Testis (tissue), 2 donors: ENCODE measurements at regions not wholly inside any gene's neighbourhood (a gene's known extent, or its start where the extent isn't known, plus 50 kb on each side); places are given as distances from the start of the nearest gene placed in this dataset.

Source experiments
- POLR2A ChIP-seq: fragments of 450-650 bp; IDR thresholded peaks from one replicate; pipeline ENCODE4 v1.6.1; 2017; ENCODE audit warnings: antibody characterized with exemption, mild to moderate bottlenecking, moderate library complexity
- TF ChIP-seq, protein P1 (sequence below), 3 experiments: fragments of 450-650 bp in 2 of 3; fragments of 200-600 bp in 1 of 3; sonication (generic) in 1 of 3; IDR thresholded peaks; one replicate each; pipeline ENCODE4 v1.5.1; 2016 to 2019; ENCODE audit warnings: antibody characterized with exemption in 3 of 3, mild to moderate bottlenecking in 2 of 3, moderate library complexity in 1 of 3

DNA sequence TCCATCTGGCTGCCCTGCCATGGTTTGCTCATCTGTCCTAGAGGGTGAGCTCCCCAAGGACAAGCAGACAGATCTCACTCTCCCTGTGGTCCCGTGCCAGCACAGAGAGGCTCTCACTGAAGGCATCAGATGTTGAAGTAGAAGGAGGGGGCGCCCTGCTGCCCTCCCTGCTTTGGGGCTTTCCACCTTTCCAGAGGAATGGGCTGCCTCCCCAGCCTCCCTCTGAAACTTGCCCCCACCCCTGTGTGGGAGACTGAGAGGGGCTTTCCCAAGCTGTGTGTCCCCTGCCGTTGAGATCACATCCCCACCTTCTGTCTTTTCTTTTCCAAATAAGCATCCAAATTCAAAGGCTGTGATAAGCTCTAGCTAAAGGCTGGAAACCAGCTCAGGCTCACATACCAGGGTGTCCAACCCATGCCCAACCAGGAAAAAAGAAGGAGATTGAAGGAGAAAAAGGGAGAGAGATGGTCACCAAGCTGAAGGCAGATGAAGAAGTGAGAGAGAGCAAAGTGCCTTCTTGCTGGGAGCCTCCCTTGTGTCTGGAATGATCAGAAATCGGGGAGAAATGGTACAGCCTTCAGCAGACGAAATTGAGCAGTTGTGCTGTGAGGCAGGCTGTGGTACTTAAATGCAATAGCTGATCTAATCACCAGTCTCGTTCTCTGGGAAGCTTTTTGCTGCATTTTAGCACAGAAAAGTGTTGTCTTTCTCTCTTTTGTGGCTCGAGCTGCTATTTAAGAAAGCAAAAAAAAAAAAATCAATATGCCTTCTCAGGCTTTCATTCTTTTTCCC, 145.9 kb upstream of the LHX1 start:
- TF ChIP-seq, protein P1, sequence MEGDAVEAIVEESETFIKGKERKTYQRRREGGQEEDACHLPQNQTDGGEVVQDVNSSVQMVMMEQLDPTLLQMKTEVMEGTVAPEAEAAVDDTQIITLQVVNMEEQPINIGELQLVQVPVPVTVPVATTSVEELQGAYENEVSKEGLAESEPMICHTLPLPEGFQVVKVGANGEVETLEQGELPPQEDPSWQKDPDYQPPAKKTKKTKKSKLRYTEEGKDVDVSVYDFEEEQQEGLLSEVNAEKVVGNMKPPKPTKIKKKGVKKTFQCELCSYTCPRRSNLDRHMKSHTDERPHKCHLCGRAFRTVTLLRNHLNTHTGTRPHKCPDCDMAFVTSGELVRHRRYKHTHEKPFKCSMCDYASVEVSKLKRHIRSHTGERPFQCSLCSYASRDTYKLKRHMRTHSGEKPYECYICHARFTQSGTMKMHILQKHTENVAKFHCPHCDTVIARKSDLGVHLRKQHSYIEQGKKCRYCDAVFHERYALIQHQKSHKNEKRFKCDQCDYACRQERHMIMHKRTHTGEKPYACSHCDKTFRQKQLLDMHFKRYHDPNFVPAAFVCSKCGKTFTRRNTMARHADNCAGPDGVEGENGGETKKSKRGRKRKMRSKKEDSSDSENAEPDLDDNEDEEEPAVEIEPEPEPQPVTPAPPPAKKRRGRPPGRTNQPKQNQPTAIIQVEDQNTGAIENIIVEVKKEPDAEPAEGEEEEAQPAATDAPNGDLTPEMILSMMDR (IDR thresholded peaks at IDR 0.05) = no peak
- no peak for TF ChIP-seq POLR2A
